CD4-positive, alpha-beta T cell treated with Interleukin-4 for 1 hour (primary cell): ENCODE measurements at regions not wholly inside any gene's neighbourhood (a gene's known extent, or its start where the extent isn't known, plus 50 kb on each side); places are given as distances from the start of the nearest gene placed in this dataset.
"Not testable (repeated sequence)": the region's sequence is repeated elsewhere in the genome, so short reads cannot be mapped to it uniquely, and the experiment has no call there.

Experiments used
- DNase-seq, 2 donors: peaks; one replicate each; pipeline ENCODE4 v3.0.0-alpha.2; 2020 to 2022

- DNase-seq = no peak
Observed at GRCh38 chr6:112401083-112401482, 54.0 kb downstream of the RFPL4B start.

- DNase-seq = no peak
Observed at GRCh38 chr6:112407101-112407590, 60.0 kb downstream of the RFPL4B start.

GRCh38 chr6:112408522-112408921 is 61.4 kb downstream of the RFPL4B start:
- no peak for DNase-seq

GRCh38 chr6:112409311-112409710 is 62.2 kb downstream of the RFPL4B start:
- no peak for DNase-seq

- DNase-seq = no peak
Observed at GRCh38 chr6:112413780-112414179, 66.7 kb downstream of the RFPL4B start.

GRCh38 chr6:112415366-112415765 is 68.2 kb downstream of the RFPL4B start:
- DNase-seq = no peak

GRCh38 chr6:112416866-112417265 is 69.7 kb downstream of the RFPL4B start:
- no peak for DNase-seq

- DNase-seq = not testable (repeated sequence)
Observed at GRCh38 chr6:112427011-112427410, 79.9 kb downstream of the RFPL4B start.

- DNase-seq = no peak
Observed at GRCh38 chr6:112427499-112427898, 80.4 kb downstream of the RFPL4B start.

- no peak for DNase-seq
Observed at GRCh38 chr6:112428477-112428876, 81.3 kb downstream of the RFPL4B start.

GRCh38 chr6:112429226-112429625 is 82.1 kb downstream of the RFPL4B start:
- DNase-seq = no peak

- DNase-seq = no peak
Observed at GRCh38 chr6:112431803-112432202, 84.7 kb downstream of the RFPL4B start.

- no peak for DNase-seq
Observed at GRCh38 chr6:112432853-112433252, 85.7 kb downstream of the RFPL4B start.

- DNase-seq = no peak
Observed at GRCh38 chr6:112433457-112433856, 86.3 kb downstream of the RFPL4B start.

- no peak for DNase-seq
Observed at GRCh38 chr6:112434896-112435435, 87.8 kb downstream of the RFPL4B start.

GRCh38 chr6:112437058-112437457 is 89.9 kb downstream of the RFPL4B start:
- DNase-seq = no peak

- DNase-seq = no peak
Observed at GRCh38 chr6:112439010-112439409, 91.9 kb downstream of the RFPL4B start.

GRCh38 chr6:112439432-112439831 is 92.3 kb downstream of the RFPL4B start:
- DNase-seq = no peak

GRCh38 chr6:112441607-112442006 is 94.5 kb downstream of the RFPL4B start:
- no peak for DNase-seq

GRCh38 chr6:112443179-112444065 is 96.3 kb downstream of the RFPL4B start:
- DNase-seq = no peak

GRCh38 chr6:112448786-112449185 is 101.7 kb downstream of the RFPL4B start:
- DNase-seq = not testable (repeated sequence)

- DNase-seq = no peak
Observed at GRCh38 chr6:112450663-112451062, 103.5 kb downstream of the RFPL4B start.

- no peak for DNase-seq
Observed at GRCh38 chr6:112457886-112458285, 110.8 kb downstream of the RFPL4B start.

GRCh38 chr6:112459758-112460304 is 112.7 kb downstream of the RFPL4B start:
- no peak for DNase-seq
